ENCODE measurements at regions not wholly inside any gene's neighbourhood (a gene's known extent, or its start where the extent isn't known, plus 50 kb on each side); places are given as distances from the start of the nearest gene placed in this dataset.
"Not testable (repeated sequence)": the region's sequence is repeated elsewhere in the genome, so short reads cannot be mapped to it uniquely, and the experiment has no call there.

DNA sequence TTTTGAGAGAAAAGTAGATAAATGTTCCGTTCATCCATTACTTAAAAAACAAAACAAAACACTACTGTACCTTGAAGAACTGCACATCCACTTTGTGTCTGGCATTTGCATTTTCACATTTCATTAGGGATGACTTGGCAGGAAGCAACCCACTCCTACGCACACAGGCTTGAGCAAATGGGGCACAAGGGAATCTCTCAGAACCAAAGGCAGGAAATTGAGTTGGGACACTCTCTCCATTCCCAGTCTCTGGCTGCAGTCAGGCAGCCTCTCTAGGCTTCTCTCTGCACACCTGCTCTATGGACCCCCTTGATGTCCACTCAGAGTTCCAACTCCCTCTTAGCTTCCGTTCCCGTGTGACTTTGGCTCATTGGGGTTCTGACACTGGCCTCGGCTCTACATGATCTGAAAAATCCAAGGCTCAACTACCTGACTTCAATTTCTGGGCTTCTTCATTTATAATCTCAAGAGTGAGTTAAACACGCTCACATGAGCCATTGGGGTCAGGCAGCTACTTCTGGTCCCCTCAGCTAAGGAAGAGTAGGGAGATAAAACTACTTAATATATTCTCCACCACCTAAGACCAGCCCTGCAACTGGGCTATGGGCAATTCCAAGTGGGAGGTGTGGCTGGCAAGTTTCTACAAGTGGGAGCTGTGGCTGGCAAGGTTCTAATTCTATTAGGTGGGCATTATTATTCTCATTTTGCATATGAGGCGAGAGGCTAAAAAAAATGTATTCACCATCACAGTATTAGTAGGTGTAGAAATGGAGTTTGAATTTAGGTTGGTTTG, 251.9 kb downstream of the SOD2 start:
- DNase-seq (ENCODE audit: low spot score) = no peak

DNA sequence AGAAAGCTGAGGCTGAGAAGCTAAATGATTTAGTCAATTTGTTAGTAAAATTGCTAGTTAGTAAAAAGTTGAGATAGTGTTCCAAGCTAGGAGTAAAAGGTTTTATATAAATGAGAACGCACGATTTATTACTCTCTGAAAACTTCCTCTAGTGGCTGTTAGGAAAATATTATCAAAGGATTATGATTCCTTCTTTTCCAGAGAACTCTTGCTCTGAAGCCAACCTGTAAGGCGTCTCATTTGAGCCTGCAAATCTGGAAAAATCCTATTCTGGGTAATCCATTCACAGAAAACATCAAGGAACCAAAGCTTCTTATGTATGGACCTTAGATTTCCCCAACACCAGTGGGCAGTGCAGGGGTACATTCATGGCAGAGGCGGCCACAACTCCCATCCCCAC, 252.7 kb downstream of the SOD2 start:
- no peak for DNase-seq (ENCODE audit: low spot score)

DNA sequence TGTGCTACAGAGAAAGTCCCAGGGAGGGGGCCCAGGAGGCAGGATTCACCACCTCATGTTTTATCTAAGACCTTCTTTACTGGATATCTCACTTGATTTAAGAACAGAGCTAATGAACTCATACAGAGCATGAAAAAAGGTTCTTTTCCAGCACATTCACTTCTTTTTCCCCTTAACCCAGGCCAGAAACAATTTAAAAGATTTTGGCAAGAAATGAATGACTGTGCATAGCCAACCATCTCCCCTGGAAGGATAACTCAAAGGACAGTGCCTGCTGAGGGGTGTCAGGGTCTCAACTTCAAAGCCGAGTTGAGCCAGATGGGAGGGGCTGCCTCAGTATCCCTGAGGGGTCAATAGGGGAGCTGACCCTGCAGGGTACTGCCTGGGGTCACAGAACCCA, 253.4 kb downstream of the SOD2 start:
- no peak for DNase-seq (ENCODE audit: low spot score)

DNA sequence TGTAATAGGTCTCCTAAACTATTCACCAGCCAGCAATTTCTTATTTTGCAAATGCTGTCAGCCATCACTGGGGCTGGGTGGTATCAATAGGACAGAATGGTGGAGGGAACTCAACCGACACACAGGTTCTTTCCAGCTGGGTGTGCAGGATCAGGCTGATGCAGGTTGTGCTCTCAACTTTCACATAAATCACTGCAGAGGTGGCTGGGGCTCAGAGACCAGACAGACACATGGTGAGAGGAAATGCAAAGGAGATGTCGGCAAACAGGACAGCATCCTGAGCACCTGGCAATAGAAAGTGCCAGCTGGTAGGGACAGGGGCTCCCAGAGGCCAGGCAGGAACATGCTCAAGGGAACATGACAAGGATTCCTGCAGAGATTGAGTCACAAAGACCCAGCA, 254.9 kb downstream of the SOD2 start:
- DNase-seq (ENCODE audit: low spot score) = no peak

DNA sequence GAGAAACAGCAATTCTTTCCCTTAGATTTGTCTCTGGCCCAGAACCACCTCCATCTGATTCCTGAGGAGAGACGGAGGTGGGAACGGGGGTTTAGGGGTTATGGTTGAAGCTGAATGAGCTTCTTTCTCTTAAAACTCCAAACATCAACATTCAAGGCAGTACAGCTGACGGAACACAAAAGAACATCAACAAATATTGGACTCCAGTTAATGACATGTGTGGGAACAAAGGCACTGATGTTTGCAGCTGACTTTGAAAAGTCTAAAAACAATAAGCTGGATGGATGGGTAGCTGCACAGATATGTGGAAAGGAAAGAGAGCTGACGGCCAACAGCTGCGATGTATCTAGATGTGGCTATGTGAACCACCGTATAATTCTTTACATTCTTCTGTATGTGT, 256.5 kb downstream of the SOD2 start:
- DNase-seq (ENCODE audit: low spot score) = no peak

DNA sequence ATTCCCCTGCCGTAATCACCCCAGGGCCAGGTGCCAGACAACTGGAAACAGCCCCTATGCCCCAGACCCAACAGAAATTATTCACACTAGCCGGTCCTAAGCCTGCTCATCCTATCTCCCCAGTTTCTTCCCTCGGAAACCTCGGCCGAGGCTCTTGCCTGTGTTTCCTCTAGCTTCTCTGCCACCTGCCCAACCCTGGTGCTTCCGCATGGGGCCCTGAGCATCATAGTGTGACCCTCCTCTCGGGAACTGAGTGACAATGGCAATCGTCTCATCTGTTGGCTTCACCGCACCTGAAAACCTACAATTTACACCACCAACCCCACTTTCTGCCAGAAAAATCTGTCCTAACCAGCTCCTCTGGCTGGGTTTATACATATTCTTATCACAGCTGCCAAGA, 257.3 kb downstream of the SOD2 start:
- DNase-seq (ENCODE audit: low spot score) = no peak

DNA sequence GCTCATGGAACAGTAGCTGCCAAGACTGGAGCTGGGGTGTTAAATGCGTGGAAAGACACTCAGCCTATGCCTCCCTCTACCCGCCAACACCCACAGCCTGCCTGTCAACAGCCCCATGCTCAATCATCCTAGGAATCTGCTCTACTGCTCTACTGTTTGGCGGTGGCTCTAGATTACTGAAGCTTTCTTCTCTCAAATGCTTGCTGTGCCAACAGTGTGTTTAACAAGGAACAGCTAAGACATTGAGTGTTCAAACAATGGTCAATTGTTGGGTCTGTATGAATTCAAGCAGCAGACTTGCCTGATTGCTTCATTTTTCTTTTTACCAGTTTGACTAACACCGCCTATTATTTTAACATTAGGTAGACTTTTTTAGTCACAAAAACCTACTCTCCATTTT, 258.6 kb downstream of the SOD2 start:
- DNase-seq (ENCODE audit: low spot score) = no peak

DNA sequence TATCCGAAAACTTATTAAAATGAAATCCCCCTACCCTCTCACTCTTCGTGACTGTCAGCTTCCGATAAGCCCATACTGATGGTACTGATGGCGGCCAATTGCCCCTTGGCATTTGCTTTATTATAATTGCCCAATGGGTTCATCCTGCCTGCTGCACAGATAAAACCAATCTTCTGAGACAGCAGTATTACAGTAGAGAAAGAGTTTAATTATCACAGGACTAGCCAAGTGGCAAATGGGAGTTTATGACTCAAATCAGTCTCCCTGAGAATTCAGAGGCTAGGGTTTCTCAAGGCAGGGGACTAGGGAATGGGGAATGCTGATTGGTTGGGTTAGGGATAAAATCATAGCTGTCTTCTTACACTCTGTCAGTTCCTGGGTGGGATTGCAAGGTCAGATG, 259.5 kb downstream of the SOD2 start:
- no peak for DNase-seq (ENCODE audit: low spot score)

DNA sequence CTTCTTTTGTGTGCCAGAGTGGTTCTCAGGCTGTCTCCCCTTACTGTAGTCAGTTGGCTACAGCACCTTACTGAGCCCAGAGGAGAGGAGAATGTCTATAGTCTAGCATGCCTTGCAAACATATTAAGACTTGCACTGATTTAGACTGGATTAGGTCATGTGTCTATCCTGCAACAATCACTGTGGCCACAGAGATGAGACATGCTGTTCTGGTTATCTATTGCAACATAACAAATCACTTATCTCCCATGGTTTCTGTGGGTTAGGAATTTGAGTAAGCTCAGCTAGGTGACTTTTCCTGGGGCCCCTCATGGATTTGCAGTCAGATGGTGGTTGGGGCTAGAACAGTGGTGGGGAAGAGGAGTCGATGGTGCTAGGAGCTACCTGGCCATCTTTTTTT, 261.3 kb downstream of the SOD2 start:
- DNase-seq (ENCODE audit: low spot score) = no peak

DNA sequence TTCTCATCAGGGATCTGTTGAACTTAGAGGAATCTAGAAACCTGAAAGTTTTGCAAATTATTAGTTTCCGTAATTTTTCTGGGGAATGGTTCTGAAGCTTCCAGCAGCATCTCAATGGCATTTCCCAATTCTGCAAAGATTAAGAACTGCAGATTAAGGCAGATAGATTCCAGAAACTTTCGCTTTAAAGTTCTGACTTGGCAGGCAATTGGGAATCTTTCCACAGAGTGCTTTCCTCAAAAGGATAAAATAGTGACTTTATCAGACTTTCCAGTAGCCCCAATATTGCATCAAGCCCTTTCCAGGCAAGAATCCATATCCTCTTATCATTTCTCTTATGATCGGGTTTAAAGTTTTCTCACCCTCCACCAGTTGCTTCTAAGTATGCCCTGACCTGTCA, 261.1 kb downstream of the FNDC1 start:
- DNase-seq (ENCODE audit: low spot score) = no peak

DNA sequence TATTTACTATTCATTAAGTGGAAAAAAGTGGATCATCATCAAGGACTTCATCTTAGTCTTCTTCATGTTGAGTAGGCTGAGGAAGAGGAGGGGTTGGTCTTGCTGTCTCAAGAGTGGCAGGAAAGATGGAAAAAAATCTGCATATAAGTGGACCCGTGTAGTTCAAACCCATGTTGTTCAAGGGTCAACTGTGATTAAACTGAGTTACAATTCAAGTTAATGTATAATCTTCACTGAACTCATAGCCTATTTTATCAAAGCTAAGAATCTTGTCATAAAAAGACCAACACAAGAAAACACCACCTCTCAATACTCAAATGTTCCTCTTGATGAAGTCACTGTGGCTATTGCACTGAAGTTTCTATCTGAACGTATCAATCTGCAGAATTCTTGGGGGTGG, 260.2 kb downstream of the FNDC1 start:
- DNase-seq (ENCODE audit: low spot score) = no peak

DNA sequence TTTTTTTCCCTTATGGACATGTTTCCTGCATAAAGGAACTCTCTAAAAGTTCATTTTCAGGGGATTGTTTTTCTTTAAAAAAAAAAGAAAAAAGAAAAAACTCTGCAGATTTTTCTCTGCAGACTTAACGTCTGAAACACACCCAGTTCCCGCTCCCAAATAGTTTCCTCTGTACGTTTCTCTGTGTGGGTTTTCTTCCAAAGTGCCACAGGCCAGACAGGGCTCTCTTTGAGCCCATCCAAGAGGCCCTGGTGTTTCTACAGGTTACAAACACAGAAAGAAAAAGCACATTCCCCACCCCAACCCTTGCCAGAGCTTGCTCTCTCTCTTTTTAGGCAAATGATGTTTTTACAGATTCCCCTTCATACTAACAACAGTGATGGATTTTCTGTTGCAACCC, 258.6 kb downstream of the FNDC1 start:
- no peak for DNase-seq (ENCODE audit: low spot score)

DNA sequence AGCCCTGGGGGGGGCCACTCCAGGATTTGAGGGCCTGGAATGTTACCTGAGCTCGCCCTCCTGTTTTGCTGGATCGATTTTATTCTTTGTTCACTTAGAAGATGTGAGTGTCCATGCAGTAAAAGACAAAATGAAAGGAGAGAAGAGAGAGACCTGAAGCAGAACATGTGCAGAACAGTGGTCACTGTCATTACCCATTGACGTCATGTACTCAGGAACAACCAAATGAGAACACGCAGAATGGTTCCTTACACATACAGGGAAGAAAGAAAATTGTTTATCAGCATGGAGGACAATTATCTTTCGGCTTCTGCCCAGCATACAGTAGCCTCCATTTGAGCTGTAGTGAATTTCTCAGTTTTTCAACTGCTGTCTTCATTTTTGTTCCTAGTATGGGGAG, 258.1 kb downstream of the FNDC1 start:
- DNase-seq (ENCODE audit: low spot score) = no peak

DNA sequence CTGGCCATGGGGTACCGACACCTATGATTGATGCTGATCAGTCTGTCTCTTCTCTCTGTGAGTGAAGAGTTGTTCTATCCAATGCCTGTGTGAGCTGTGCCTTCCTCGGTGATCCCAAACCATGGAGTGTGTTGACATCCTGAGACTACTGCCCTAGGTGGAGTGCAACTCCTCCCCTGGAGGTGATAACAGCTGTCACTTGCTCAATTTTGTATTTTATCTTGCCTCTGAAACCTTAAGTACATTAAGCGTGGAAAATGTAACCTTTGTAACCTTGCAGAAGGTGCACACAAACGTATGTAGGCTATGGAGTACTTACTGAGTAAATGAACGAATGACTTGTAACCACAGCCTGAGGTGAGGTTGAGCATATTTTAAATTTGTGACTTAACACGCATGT, 256.2 kb downstream of the FNDC1 start:
- no peak for DNase-seq (ENCODE audit: low spot score)

DNA sequence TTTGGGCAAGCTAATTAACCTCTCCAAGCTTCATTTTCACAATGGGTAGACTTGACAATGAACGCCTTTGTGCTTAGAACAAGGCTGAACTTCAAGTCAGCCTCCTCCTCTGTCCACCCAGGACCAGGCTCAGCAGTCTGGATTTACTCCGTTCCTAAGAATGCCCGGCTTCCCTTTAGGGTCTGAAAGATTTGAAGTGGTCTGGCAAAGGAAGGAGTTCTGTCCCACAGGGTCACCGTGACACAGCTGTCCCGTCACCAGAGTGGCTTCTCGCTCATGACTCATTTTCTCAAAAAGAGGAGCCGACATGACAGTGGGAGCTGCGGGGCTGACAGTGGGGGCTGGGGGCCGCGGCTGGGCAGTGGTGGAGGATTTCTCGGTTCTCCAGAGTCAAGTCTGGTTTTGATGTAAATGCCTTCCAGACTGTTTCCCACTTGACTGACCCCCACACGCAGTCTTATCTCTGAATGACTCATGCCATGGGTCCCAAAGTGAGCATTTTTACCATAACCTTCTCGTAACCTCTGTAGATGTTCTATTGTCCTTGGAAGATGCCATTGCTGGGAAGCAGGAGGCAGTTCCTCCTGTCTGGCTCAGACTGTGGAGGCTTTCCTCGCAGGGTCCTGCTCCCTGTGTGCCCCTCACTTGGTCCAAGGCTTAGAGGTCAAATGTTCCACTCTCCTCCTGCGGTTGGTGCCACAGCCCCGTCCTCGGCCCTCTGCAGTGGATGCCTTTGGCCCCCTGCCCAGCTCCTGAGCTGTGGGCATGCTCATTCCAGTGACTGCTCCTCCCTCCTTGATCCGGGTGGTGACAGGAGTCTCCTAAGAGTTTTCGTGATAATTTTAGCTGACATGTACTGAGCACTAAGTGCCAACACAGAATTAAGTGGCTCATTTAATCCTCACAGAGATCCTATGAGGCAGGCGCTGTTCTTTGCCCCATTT, 253.1 kb downstream of the FNDC1 start:
- DNase-seq (ENCODE audit: low spot score) = no peak

DNA sequence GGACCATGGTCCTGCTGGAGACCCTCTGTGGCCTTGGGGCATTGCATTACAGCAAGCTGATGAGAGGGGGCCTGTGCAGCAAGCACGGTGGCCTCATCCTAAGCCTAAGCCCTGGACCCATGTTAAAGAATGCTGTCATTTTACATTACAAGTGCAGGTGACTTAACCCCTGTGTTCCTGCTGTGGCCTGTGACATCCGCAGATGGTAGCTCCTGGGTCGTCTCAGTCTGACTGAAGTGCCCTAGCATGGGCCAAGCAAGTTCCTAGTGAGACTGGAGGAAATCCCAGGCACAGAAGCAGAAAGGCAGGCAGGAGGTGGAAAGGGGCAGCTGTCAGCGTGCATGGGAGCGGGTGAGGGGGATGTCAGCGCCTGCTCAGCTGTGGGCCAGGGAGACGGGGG, 252.4 kb downstream of the FNDC1 start:
- DNase-seq (ENCODE audit: low spot score) = no peak

DNA sequence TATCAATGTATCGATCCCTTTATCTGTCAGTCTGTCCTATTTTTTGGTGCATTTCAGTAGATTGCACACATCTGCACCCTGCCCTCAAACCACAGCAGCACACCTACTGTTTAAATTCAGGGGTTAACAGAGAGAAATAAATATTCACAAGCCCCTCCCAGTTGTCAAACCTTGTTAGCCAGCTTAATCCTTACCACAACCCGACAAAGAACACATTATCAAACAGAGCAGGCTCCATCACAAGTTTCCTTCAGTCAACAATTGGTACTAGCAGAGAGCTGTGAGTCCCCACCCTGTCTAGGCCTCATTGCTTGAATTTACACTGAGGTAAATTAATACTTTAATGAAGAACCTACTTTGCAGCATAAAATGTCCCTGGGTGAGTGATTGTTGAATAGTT, 249.8 kb downstream of the FNDC1 start:
- no peak for DNase-seq (ENCODE audit: low spot score)

DNA sequence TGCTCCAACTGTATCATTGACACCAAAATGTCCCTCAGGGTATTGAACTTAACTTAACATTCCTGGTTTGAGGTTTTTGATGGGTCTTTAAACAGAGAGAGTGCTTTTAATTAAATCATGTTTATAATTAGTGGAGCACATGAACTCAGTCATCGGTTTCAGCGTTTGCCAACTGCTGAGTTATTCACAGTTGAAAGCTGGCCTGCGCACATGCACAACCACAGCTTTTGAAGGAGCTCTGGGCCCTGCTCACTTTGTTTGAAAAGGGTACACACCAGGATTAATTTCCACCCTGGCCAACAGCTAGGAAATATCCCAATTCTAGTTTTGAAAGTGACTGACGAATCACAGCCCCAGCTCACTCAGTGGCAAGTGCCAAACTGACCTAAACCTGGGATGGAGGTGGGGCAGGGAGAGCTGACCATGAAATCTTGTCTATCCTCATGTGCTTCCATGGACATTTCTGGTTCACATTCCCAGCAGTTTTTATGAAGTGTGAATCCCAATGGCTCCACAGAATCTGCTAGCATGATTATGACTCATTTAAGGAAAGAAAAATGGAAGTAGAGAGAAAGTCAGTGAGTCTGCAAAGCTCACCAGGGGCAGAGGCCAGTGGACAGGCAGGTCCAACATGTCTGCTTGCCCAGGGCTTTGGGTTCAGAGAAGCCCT, 247.8 kb downstream of the FNDC1 start:
- no peak for DNase-seq (ENCODE audit: low spot score)

DNA sequence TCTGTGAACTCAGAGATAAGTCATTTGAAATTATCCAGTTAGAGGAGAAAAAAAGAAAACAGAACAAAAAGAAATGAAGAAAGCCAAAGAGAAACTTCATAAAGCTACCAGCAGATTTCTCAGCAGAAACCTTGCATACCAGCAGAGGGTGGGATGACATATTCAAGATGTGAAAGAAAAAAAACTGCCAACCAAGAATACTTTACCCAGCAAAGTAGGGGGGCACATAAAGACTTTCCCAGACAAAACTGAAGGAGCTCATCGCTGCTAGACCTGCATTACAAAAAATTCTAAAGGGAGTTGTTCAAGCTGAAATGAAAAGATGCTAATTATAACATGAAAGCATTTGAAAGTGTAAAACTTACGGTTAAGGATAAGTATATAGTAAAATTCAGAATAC, 246.3 kb downstream of the FNDC1 start:
- no peak for DNase-seq (ENCODE audit: low spot score)

DNA sequence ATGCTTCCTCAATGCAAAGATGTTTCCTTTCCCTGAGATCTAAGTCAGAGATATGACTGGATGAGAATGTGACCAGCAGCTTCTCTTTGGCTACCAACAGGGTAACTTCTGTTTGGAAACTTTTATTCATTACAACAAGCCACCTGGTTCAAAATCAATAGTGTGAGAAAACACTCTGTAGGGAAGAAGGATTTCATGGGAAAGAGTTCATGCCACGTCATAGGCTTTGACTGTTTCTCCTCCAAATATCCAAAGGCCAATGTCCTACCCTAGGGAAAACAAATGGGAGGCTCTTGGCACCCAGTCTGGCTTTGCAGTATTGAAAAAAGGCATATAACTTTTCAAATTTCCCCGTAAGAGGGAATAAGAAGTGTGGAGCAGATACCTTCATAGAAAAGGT, 245.5 kb downstream of the FNDC1 start:
- no peak for DNase-seq (ENCODE audit: low spot score)

DNA sequence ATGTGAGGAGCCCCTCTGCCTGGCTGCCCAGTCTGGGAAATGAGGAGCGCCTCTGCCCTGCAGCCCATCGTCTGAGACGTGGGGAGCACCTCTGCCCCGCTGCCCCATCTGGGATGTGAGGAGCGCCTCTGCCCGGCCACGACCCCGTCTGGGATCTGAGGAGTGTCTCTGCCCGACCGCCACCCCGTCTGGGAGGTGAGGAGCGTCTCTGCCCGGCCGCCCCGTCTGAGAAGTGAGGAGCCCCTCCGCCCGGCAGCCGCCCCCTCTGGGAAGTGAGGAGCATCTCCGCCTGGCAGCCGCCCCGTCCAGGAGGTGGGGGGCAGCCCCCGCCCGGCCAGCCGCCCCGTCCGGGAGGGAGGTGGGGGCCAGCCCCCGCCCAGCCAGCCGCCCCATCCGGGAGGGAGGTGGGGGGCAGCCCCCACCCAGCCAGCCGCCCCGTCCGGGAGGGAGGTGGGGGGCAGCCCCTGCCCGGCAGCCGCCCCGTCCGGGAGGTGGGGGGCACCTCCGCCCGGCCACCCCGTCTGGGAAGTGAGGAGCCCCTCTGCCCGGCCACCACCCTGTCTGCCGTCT, 238.1 kb downstream of the FNDC1 start:
- not testable (repeated sequence) for DNase-seq (ENCODE audit: low spot score)

DNA sequence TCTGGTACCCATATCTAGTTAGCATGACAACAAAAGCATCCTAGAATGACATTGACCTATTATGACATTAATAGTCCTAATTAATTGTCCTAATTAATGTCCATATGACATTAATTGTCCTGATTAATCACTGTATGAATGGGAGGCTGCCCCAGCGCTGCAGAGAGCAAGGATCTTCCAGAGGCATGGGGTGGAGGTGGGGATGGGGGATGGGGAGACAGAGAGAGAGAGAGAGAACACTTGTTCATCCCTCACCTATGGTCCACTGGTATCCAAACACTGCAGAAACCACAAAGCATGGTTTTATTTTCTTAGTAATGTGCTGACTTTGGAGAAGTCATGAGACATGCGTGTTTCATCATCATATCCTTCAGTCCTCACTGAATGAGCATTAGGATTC, 235.1 kb downstream of the FNDC1 start:
- DNase-seq (ENCODE audit: low spot score) = no peak

DNA sequence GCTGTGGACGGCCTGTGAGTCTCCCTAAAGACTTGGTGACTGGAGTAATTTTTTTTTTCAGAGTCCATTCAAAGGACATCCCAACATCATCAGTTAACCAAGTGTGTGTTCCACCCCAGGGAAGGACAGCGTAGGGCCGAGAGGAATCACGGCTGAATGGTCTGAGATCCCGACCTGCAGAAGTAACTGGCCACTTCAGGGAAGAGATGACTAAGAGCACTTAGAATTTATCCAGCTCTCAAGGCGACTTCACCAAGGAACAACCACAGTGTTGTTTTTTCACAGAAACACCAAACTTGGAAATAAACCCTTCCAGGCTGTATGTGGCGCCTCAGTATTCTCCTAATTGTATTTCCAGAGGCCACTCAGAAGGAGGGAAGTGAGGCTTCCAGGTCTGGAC, 231.6 kb downstream of the FNDC1 start:
- no peak for DNase-seq (ENCODE audit: low spot score)

Data from left forelimb (tissue), 1 donor.